ENCODE measurements at regions not wholly inside any gene's neighbourhood (a gene's known extent, or its start where the extent isn't known, plus 50 kb on each side); places are given as distances from the start of the nearest gene placed in this dataset.

GRCh38 chr10:23965880-23966279, 243.1 kb upstream of the KIAA1217 start:
- TF ChIP-seq YY1 (IDR thresholded peaks at IDR 0.05; ENCODE audit: low read depth, low read length), result no peak
- no peak for TF ChIP-seq TCF7 (IDR thresholded peaks at IDR 0.05; ENCODE audit: borderline replicate concordance)
- TF ChIP-seq ATF7 (IDR thresholded peaks at IDR 0.05; ENCODE audit: low read depth), result no peak
- TF ChIP-seq USF2 (IDR thresholded peaks at IDR 0.05; ENCODE audit: borderline replicate concordance, low read depth, low read length), result no peak
- no peak for TF ChIP-seq E4F1 (IDR thresholded peaks at IDR 0.05; ENCODE audit: borderline replicate concordance, partially characterized antibody)
- TF ChIP-seq BCLAF1 (IDR thresholded peaks at IDR 0.05), result no peak
- TF ChIP-seq CREM (IDR thresholded peaks at IDR 0.05; ENCODE audit: low read depth), result no peak
- no peak for TF ChIP-seq BMI1 (IDR thresholded peaks at IDR 0.05; ENCODE audit: borderline replicate concordance)
- no peak for TF ChIP-seq RAD21 (IDR thresholded peaks at IDR 0.05; ENCODE audit: insufficient read depth, low read depth, low read length)
- TF ChIP-seq ZSCAN29 (IDR thresholded peaks at IDR 0.05), result no peak
- no peak for TF ChIP-seq NR2C1 (IDR thresholded peaks at IDR 0.05)
- no peak for TF ChIP-seq POU2F2 (IDR thresholded peaks at IDR 0.05; ENCODE audit: borderline replicate concordance, low read depth, low read length)
- TF ChIP-seq BCL11A (IDR thresholded peaks at IDR 0.05; ENCODE audit: low read depth, low read length), result no peak
- no peak for TF ChIP-seq NFXL1 (IDR thresholded peaks at IDR 0.05; ENCODE audit: borderline replicate concordance)
- no peak for TF ChIP-seq MEF2B (IDR thresholded peaks at IDR 0.05; ENCODE audit: partially characterized antibody, poor library complexity, severe bottlenecking)
- TF ChIP-seq JUNB (IDR thresholded peaks at IDR 0.05), result no peak
- no peak for TF ChIP-seq JUND (IDR thresholded peaks at IDR 0.05; ENCODE audit: low read depth, low read length)
- SMC1A ChIA-PET (ENCODE audit: uncharacterized antibody, unreplicated experiment), result no interaction called here
- no TSS peak for BruUV-seq (replicated peaks)
- no peaks in the 10 kb centered on the region for H3K9me3 ChIP-seq (replicated peaks; ENCODE audit: control insufficient read depth, insufficient read depth, low read length)
- ATAC-seq, result no peak
- no peak overlapping the region for H3K27ac ChIP-seq (ENCODE audit: control insufficient read depth, insufficient read depth)
- no peak overlapping the region for H3K9ac ChIP-seq (ENCODE audit: control insufficient read depth, insufficient read depth, low read length)
- FAIRE-seq, result no peak
- no peaks in the 10 kb centered on the region for H3K27me3 ChIP-seq (replicated peaks in 1 of 2; ENCODE audit: control insufficient read depth in 2 of 2, insufficient read depth in 2 of 2, low read length in 1 of 2)
- no peak overlapping the region for H3K4me2 ChIP-seq (ENCODE audit: control insufficient read depth, insufficient read depth)
- DNase-seq (ENCODE audit: low read depth, low spot score), result no peak
- no peaks in the 10 kb centered on the region for H3K36me3 ChIP-seq (ENCODE audit: control insufficient read depth in 2 of 2, insufficient read depth in 2 of 2, low read length in 1 of 2)
- H3K4me3 ChIP-seq, result no peak overlapping the region
- POLR2A ChIA-PET, result no interaction called here
- no peaks in the 10 kb centered on the region for H3K4me1 ChIP-seq (ENCODE audit: control insufficient read depth, insufficient read depth, low read length)
- H4K20me1 ChIP-seq (ENCODE audit: control insufficient read depth, insufficient read depth), result no peaks in the 10 kb centered on the region
- 5% methylated on average over 1 of the region's 1 CpG for WGBS (ENCODE audit: insufficient coverage, insufficient replicate concordance, low lambda C conversion rate, missing lambda C conversion rate)
- intact Hi-C loops (cut with micrococcal nuclease; ENCODE audit: unreplicated experiment), result no loop called here
- no peak overlapping the region for H2AFZ ChIP-seq (ENCODE audit: control insufficient read depth, low read depth, low read length)
- RAD21 ChIA-PET (ENCODE audit: unreplicated experiment), result no interaction called here
- CTCF ChIA-PET, result no interaction called here
- in situ Hi-C loops (cut with MboI), result no loop called here
- H3K79me2 ChIP-seq (ENCODE audit: control insufficient read depth, insufficient read depth, low read length), result no peaks in the 10 kb centered on the region

Measured in GM12878 (cell line).